ENCODE measurements at regions not wholly inside any gene's neighbourhood (a gene's known extent, or its start where the extent isn't known, plus 50 kb on each side); places are given as distances from the start of the nearest gene placed in this dataset.

DNA sequence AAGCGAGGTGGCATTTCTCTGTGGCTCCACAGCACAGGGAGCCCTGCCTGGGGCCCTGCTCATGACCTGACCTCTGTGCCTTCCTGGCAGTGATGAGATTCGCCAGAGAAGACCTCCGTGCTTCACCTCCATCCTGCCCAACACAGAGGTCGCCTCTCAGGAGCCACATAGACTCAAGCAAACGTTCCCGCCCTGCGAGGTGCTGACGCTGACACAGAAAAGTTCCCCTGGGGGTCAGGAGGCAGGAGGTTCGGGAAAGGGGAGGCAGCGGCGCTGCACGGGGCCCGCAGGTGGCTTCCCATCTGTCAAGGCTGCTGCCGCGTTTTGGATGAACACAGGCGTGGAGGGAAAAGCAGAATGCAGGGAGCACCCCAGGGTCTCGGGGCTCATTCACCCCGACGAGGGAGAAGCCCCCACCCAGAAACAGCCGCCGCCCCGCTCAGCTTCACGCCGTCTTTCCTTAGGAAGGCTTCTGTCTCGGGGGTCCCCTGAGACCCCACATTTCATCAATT, 579.6 kb upstream of the SALL3 start:
- Histone ChIP-seq H3K4me3 (ENCODE audit: low read depth, low read length, poor library complexity, severe bottlenecking) (no peak overlapping the region), H3K9me3 (ENCODE audit: low read length) (no peaks in the 10 kb centered on the region), H4K20me1 (ENCODE audit: insufficient read depth, low read length) (no peaks in the 10 kb centered on the region), H3K79me2 (ENCODE audit: insufficient read depth, low read depth, low read length) (no peaks in the 10 kb centered on the region), H3K9me2 (ENCODE audit: insufficient read depth, low read length) (no peaks in the 10 kb centered on the region), H3K4me1 (ENCODE audit: insufficient read depth, low read length, poor library complexity, severe bottlenecking) (no peaks in the 10 kb centered on the region), H3K4me2 (ENCODE audit: low read length) (no peak overlapping the region), H3K27ac (ENCODE audit: low read depth, low read length, poor library complexity, severe bottlenecking) (no peak overlapping the region), H3K36me3 (ENCODE audit: insufficient read depth, low read length) (no peaks in the 10 kb centered on the region), H2AFZ (ENCODE audit: low read length) (no peak overlapping the region)
- POLR2A ChIA-PET = no interaction called here
- BruUV-seq (replicated peaks) = no TSS peak
- DNase-seq (ENCODE audit: low spot score) = no peak
- intact Hi-C loops (cut with micrococcal nuclease; ENCODE audit: unreplicated experiment) = no loop called here
- TF ChIP-seq EZH2phosphoT487 (IDR thresholded peaks at IDR 0.05; ENCODE audit: borderline replicate concordance, low read depth, low read length) = no peak
- TF ChIP-seq, protein P1, sequence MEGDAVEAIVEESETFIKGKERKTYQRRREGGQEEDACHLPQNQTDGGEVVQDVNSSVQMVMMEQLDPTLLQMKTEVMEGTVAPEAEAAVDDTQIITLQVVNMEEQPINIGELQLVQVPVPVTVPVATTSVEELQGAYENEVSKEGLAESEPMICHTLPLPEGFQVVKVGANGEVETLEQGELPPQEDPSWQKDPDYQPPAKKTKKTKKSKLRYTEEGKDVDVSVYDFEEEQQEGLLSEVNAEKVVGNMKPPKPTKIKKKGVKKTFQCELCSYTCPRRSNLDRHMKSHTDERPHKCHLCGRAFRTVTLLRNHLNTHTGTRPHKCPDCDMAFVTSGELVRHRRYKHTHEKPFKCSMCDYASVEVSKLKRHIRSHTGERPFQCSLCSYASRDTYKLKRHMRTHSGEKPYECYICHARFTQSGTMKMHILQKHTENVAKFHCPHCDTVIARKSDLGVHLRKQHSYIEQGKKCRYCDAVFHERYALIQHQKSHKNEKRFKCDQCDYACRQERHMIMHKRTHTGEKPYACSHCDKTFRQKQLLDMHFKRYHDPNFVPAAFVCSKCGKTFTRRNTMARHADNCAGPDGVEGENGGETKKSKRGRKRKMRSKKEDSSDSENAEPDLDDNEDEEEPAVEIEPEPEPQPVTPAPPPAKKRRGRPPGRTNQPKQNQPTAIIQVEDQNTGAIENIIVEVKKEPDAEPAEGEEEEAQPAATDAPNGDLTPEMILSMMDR (conservative IDR thresholded peaks at IDR 0.05; ENCODE audit: low read length) = no peak
- CTCF ChIA-PET (ENCODE audit: unreplicated experiment) = no interaction called here

DNA sequence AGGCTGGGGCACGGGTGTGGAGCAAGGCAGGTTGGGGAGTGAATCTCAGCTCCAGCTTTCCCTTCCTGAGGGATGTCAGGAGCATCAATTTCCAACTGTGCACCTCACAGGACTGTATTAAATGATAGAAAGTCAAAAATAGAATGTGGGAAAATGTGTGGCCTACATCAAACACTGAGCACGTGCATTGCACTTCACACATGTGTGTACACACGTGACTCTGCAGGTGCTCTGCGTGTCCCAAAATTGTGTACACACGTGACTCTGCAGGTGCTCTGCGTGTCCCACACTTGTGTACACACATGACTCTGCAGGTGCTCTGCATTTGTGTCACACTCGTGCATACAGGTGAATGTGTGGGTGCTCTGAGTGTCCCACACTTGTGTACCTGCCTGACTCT, 577.2 kb upstream of the SALL3 start:
- H3K9me3 ChIP-seq (ENCODE audit: low read length) = no peaks in the 10 kb centered on the region
- no peak overlapping the region for H3K4me3 ChIP-seq (ENCODE audit: low read depth, low read length, poor library complexity, severe bottlenecking)
- TF ChIP-seq, protein P1 (conservative IDR thresholded peaks at IDR 0.05; ENCODE audit: low read length) = no peak
- TF ChIP-seq EZH2phosphoT487 (IDR thresholded peaks at IDR 0.05; ENCODE audit: borderline replicate concordance, low read depth, low read length) = no peak
- BruUV-seq (replicated peaks) = no TSS peak
- no peak overlapping the region for H3K4me2 ChIP-seq (ENCODE audit: low read length)
- no peaks in the 10 kb centered on the region for H3K79me2 ChIP-seq (ENCODE audit: insufficient read depth, low read depth, low read length)
- POLR2A ChIA-PET = no interaction called here
- CTCF ChIA-PET (ENCODE audit: unreplicated experiment) = no interaction called here
- no peak overlapping the region for H2AFZ ChIP-seq (ENCODE audit: low read length)
- no peaks in the 10 kb centered on the region for H3K36me3 ChIP-seq (ENCODE audit: insufficient read depth, low read length)
- no peak for DNase-seq (ENCODE audit: low spot score)
- H3K4me1 ChIP-seq (ENCODE audit: insufficient read depth, low read length, poor library complexity, severe bottlenecking) = no peaks in the 10 kb centered on the region
- no peaks in the 10 kb centered on the region for H3K9me2 ChIP-seq (ENCODE audit: insufficient read depth, low read length)
- H4K20me1 ChIP-seq (ENCODE audit: insufficient read depth, low read length) = no peaks in the 10 kb centered on the region
- intact Hi-C loops (cut with micrococcal nuclease; ENCODE audit: unreplicated experiment) = no loop called here
- H3K27ac ChIP-seq (ENCODE audit: low read depth, low read length, poor library complexity, severe bottlenecking) = no peak overlapping the region

DNA sequence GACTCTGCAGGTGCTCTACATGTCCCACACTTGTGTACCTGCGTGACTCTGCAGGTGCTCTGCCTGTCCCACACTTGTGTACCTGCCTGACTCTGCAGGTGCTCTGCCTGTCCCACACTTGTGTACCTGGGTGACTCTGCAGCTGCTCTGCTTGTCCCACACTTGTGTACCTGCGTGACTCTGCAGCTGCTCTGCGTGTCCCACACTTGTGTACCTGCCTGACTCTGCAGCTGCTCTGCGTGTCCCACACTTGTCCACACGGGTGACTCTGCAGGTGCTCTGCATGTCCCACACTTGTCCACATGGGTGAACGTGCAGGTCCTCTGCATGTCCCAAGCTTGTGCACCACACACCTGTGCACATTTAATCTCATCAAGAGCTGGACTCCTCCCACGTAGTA, 576.7 kb upstream of the SALL3 start:
- Histone ChIP-seq H3K4me2 (ENCODE audit: low read length) (no peak overlapping the region), H3K79me2 (ENCODE audit: insufficient read depth, low read depth, low read length) (no peaks in the 10 kb centered on the region), H3K27ac (ENCODE audit: low read depth, low read length, poor library complexity, severe bottlenecking) (no peak overlapping the region), H3K9me3 (ENCODE audit: low read length) (no peaks in the 10 kb centered on the region), H2AFZ (ENCODE audit: low read length) (no peak overlapping the region), H3K36me3 (ENCODE audit: insufficient read depth, low read length) (no peaks in the 10 kb centered on the region), H3K4me3 (ENCODE audit: low read depth, low read length, poor library complexity, severe bottlenecking) (no peak overlapping the region), H3K9me2 (ENCODE audit: insufficient read depth, low read length) (no peaks in the 10 kb centered on the region), H4K20me1 (ENCODE audit: insufficient read depth, low read length) (no peaks in the 10 kb centered on the region), H3K4me1 (ENCODE audit: insufficient read depth, low read length, poor library complexity, severe bottlenecking) (no peaks in the 10 kb centered on the region)
- DNase-seq (ENCODE audit: low spot score) = no peak
- TF ChIP-seq, protein P1 (conservative IDR thresholded peaks at IDR 0.05; ENCODE audit: low read length) = no peak
- TF ChIP-seq EZH2phosphoT487 (IDR thresholded peaks at IDR 0.05; ENCODE audit: borderline replicate concordance, low read depth, low read length) = no peak
- CTCF ChIA-PET (ENCODE audit: unreplicated experiment) = no interaction called here
- BruUV-seq (replicated peaks) = no TSS peak
- intact Hi-C loops (cut with micrococcal nuclease; ENCODE audit: unreplicated experiment) = no loop called here
- POLR2A ChIA-PET = no interaction called here
